Stimulated activated naive B cell treated with anti-CD40 and anti-IgM and Interleukin-4, amounts not matched to agents 10 μg/mL and 1 μg/mL and 100 μg/mL, for 72 hours (primary cell): ENCODE measurements at regions not wholly inside any gene's neighbourhood (a gene's known extent, or its start where the extent isn't known, plus 50 kb on each side); places are given as distances from the start of the nearest gene placed in this dataset.
A peak's percentile ranks its signal among the peaks of the same experiment; 100 is the strongest.

Experiments used
- ATAC-seq, 2 donors: fragments of 150-1000 bp; cut with Tn5 transposase; replicated peaks; 2 replicates each; pipeline ENCODE4 v1.10.0; 2021; ENCODE audit warnings: moderate library complexity in 1 of 2
- DNase-seq: peaks from one replicate; pipeline ENCODE4 v3.0.0; 2021
- H3K27ac Mint-ChIP-seq: one replicate; pipeline ENCODE4 v1.8.0; 2022; ENCODE audit warnings: mild to moderate bottlenecking, mixed read lengths
- H3K27me3 Mint-ChIP-seq, 2 donors: one replicate each; pipeline ENCODE4 v1.8.0; 2022; ENCODE audit warnings: mixed read lengths in 2 of 2
- H3K36me3 Mint-ChIP-seq, 2 donors: one replicate each; pipeline ENCODE4 v1.8.0; 2022; ENCODE audit warnings: mixed read lengths in 2 of 2, mild to moderate bottlenecking in 1 of 2
- H3K4me1 Mint-ChIP-seq, 2 donors: one replicate each; pipeline ENCODE4 v1.8.0; 2022; ENCODE audit warnings: mixed read lengths in 2 of 2, mild to moderate bottlenecking in 1 of 2
- H3K4me3 Mint-ChIP-seq, 2 donors: one replicate each; pipeline ENCODE4 v1.8.0; 2022; ENCODE audit warnings: mild to moderate bottlenecking in 2 of 2, mixed read lengths in 2 of 2, moderate library complexity in 1 of 2
- H3K9me3 Mint-ChIP-seq, 2 donors: one replicate each; pipeline ENCODE4 v1.8.0; 2022; ENCODE audit warnings: mixed read lengths in 2 of 2, mild to moderate bottlenecking in 1 of 2

DNA sequence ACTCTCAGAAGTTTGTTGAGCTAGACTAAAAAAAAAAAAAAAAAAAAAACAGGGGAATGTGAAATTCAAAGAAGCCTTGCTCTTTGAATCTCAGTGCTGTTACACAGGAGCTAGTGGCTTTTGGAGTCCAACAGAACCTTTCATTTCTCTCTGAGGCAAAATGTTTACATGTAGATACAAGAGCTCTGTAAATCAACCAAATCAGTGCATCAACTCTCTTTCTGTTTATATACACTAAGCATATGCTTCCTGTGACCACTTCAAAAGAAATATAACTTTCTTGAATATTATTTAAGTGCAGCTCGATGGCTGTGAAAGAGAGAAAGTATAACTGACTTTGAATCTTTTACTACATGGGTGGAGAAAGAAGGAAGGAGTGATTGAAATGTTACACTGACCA is 115.3 kb upstream of the ITGA1 start:
- no peaks in the 10 kb centered on the region for H3K4me1 Mint-ChIP-seq
- H3K27ac Mint-ChIP-seq: no peak overlapping the region
- ATAC-seq (no peak), DNase-seq (no peak)
- no peak overlapping the region for H3K4me3 Mint-ChIP-seq
- peaks cover 0 to 3% of the 10 kb centered on the region in 2 donors for H3K9me3 Mint-ChIP-seq
- no peaks in the 10 kb centered on the region for H3K36me3 Mint-ChIP-seq
- H3K27me3 Mint-ChIP-seq: peaks cover 0 to 6% of the 10 kb centered on the region in 2 donors

DNA sequence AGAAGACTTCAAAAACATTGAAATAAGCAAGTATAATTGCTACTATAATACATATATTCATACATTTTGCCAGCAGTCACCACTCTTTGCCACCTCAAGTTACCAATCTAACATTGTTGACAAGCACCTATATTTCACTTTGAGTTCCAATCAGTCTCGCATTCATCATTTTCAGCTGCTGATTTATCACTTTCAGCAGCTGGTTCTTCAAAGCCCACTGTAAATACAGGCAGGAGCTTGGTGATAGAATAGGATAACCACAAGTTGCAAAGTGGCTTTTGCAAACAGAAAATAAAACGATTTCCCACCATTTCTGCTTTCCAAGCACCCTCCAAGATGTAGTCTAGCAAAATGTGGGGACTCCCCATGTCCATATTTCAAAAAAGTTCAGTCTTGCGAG is 114.2 kb upstream of the ITGA1 start:
- Mint-ChIP-seq H3K27ac (no peak overlapping the region), H3K9me3 (peaks cover 0 to 3% of the 10 kb centered on the region in 2 donors), H3K27me3 (peaks cover 0 to 6% of the 10 kb centered on the region in 2 donors), H3K4me1 (no peaks in the 10 kb centered on the region), H3K36me3 (no peaks in the 10 kb centered on the region), H3K4me3 (no peak overlapping the region)
- ATAC-seq: no peak
- no peak for DNase-seq

DNA sequence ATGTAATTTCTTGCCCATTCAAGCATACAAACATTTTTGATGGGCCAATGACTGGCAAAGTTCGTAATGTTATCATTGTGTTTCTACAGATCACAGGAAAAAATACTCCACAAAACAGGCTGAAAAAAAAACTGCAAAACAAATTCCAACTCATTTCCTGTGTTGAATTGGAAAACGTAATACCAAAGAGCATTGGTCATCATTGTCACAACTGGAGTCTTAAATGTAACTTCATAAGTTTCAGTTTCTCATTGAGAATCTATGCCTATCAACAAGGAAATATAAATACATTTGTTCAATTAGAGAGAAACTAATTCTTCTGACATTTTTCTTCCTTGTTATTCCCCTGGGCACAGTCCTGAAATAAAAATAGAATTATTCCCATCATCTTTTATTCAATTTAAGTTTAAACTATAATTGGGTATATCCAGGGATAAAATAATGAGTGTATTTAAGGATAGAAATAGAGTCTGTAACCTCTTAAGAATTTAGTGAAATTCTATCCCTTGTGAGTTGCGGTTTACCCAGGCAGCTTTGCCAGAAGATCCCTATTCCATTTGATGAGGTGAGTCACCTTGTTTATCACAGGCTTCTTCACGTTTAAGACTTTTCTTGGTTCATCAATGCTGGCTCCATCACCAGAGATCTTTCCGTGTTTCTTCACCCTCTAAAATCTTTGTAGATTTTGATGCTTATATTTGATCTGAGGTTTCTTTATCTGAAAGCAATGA is 112.7 kb upstream of the ITGA1 start:
- DNase-seq: no peak
- H3K4me3 Mint-ChIP-seq: no peak overlapping the region
- H3K27me3 Mint-ChIP-seq: no peaks in the 10 kb centered on the region
- H3K36me3 Mint-ChIP-seq: no peaks in the 10 kb centered on the region
- no peaks in the 10 kb centered on the region for H3K4me1 Mint-ChIP-seq
- ATAC-seq: no peak
- H3K27ac Mint-ChIP-seq: no peak overlapping the region
- peaks cover 1 to 7% of the 10 kb centered on the region in 2 donors for H3K9me3 Mint-ChIP-seq

DNA sequence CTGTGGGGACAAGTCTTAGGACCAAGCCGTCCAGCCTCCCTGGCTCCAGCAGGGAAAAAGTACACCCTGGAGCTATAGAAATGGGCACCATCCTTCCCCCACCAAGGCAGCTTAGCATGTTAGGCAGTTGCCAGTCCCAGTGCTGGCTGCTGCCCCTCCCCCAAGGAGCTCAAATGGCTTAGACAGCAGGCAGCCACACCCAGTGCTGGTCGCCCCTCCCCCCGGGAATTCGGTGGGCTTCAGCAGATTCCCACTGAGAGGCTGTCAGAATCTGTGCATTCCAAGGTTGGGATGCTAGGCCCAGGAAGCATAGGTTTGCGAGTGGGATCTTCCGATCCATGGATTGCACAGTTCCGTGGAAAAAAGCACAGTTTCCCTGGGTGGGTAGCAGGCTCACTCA is 105.2 kb upstream of the ITGA1 start:
- DNase-seq (no peak), ATAC-seq (no peak)
- Mint-ChIP-seq H3K36me3 (no peaks in the 10 kb centered on the region), H3K27me3 (no peaks in the 10 kb centered on the region), H3K27ac (no peak overlapping the region), H3K4me1 (no peaks in the 10 kb centered on the region), H3K9me3 (peaks cover 3 to 4% of the 10 kb centered on the region in 2 donors), H3K4me3 (no peak overlapping the region)

DNA sequence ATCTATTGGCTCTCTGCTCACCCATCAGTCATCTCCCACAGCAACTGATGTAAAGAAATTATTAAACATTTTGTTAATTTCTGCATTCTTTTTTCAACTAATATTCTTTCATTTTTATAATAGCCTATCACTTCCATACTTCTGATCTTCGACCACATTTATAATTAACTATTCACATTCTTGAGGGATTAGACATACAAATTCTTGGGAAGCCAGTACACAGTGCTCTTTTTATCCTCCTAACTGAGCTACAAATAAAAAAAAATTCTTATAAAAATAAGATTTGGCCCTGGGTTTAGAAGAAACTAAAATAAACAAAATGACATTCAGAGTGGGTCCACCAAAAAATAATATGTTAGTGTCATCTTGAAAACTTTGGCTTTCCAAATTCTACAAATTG is 103.7 kb upstream of the ITGA1 start:
- H3K4me1 Mint-ChIP-seq: no peaks in the 10 kb centered on the region
- no peaks in the 10 kb centered on the region for H3K36me3 Mint-ChIP-seq
- no peak overlapping the region for H3K4me3 Mint-ChIP-seq
- H3K27me3 Mint-ChIP-seq: no peaks in the 10 kb centered on the region
- H3K27ac Mint-ChIP-seq: no peak overlapping the region
- ATAC-seq: no peak
- peaks cover 3 to 4% of the 10 kb centered on the region in 2 donors for H3K9me3 Mint-ChIP-seq
- no peak for DNase-seq

DNA sequence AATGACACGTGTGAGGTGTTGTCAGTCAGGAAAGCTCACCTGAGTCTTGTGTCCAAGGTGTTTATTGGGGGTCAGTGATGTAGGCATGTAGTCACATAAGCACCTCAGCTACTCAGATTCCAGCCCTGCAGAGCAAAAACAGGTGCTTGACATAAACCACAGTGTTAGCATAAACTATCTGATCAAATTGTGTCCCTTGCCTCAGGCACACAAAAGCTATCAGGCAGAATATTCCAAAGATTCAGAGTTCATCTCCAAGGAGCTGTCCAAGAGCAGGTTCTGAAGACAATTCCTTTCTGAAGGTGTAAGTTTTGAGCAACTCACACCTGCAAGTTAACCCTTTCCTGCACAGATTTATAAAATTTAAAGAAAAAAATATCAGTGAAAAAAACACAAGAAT is 102.2 kb upstream of the ITGA1 start:
- Mint-ChIP-seq H3K9me3 (peaks cover 0 to 2% of the 10 kb centered on the region in 2 donors), H3K4me1 (no peaks in the 10 kb centered on the region), H3K4me3 (no peak overlapping the region), H3K36me3 (no peaks in the 10 kb centered on the region), H3K27ac (no peak overlapping the region), H3K27me3 (no peaks in the 10 kb centered on the region)
- DNase-seq (no peak), ATAC-seq (no peak)

DNA sequence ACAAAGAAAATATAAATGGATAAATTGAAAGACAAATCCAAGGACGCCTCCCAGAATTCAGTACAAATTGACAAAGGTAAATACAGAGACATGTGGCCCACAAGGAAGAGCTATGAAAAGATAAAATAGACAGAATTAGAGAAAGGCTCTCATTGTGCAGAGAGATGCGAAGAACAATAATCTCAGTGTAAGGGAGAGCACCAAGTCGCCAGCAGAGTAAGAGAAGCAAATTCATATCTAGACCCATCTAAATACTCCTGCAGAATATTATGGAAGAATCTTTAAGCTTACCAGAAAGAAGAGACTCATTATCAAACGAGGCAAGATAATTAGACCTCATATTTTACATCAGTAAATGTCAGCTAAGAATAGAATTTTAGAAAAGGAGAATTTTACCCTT is 101.7 kb upstream of the ITGA1 start:
- DNase-seq (no peak), ATAC-seq (no peak)
- no peaks in the 10 kb centered on the region for H3K27me3 Mint-ChIP-seq
- no peaks in the 10 kb centered on the region for H3K4me1 Mint-ChIP-seq
- H3K36me3 Mint-ChIP-seq: no peaks in the 10 kb centered on the region
- peaks cover 0 to 2% of the 10 kb centered on the region in 2 donors for H3K9me3 Mint-ChIP-seq
- H3K4me3 Mint-ChIP-seq: no peak overlapping the region
- H3K27ac Mint-ChIP-seq: no peak overlapping the region

DNA sequence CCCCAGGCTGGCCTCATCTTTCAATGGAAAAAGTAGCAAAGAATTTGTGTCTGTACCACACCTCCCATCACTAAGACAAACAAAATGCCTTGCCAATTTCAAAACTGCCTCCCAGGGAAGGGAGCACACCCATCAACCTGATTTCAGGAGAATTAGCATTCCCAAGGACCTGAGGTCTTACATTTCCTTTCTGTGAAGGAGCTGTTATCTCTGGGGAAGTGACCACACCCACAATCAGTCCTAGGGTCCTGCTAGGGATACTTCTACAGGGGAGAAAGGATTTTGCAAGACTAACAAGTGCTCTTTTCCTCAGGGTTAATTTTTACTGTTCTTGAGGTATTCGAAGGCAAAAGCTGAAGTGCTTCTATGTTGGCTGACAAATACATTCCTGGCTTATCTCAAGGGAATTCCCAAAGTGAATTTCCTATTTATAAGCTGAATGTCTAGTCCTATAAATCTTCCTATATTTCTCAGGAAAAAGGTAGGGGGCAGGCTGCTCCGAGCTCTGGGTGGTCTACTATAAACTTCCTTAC is 97.4 kb upstream of the ITGA1 start:
- no peaks in the 10 kb centered on the region for H3K9me3 Mint-ChIP-seq

DNA sequence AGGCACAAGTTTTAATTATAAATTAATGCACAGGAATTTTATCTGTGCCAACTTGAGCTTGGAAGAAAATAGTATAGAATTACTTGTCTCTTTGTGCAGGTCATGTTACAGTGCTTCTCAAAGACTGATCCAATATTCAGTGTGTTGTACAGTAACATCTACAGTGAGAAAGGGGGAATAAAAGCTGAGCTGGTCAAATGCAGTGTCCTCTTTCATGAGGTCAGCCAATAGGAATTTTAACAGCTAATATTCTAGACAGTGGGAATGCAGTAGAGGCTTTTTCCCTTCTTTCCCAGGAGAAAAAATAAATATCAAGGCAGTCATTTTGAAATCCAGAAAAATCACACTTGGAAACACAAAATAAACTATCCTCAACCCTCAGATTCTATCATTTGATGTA is 95.7 kb upstream of the ITGA1 start:
- no peak overlapping the region for H3K27ac Mint-ChIP-seq
- no peak overlapping the region for H3K4me3 Mint-ChIP-seq
- H3K9me3 Mint-ChIP-seq: no peaks in the 10 kb centered on the region
- no peaks in the 10 kb centered on the region for H3K36me3 Mint-ChIP-seq
- peaks cover 0 to 5% of the 10 kb centered on the region in 2 donors for H3K27me3 Mint-ChIP-seq
- H3K4me1 Mint-ChIP-seq: no peaks in the 10 kb centered on the region
- ATAC-seq (no peak), DNase-seq (no peak)

More for the DNA sequence above, 97.4 kb upstream of the ITGA1 start:
- H3K27me3 Mint-ChIP-seq: peaks cover 0 to under 1% of the 10 kb centered on the region in 2 donors
- ATAC-seq (no peak), DNase-seq (no peak)
- H3K27ac Mint-ChIP-seq: no peak overlapping the region
- no peaks in the 10 kb centered on the region for H3K4me1 Mint-ChIP-seq
- no peak overlapping the region for H3K4me3 Mint-ChIP-seq
- no peaks in the 10 kb centered on the region for H3K36me3 Mint-ChIP-seq

DNA sequence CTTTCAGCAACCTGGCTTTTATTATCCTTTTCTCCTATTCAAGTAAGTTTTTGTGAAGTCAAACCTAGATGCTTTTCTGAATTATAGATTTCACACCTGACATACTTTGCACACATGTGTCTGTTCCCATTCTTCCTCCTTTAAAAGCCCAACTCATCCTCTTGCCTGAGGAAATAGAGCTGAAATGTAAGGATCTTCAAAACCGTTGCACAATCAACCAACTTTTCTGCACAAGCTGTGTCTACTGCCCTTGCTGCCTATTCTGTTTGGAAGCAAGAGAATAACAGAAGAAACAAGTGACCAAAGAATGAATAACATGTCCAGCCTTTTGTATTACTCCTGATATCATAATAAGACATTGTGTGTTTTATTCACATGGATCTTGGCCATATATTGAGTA is 95.1 kb upstream of the ITGA1 start:
- H3K4me1 Mint-ChIP-seq: no peaks in the 10 kb centered on the region

DNA sequence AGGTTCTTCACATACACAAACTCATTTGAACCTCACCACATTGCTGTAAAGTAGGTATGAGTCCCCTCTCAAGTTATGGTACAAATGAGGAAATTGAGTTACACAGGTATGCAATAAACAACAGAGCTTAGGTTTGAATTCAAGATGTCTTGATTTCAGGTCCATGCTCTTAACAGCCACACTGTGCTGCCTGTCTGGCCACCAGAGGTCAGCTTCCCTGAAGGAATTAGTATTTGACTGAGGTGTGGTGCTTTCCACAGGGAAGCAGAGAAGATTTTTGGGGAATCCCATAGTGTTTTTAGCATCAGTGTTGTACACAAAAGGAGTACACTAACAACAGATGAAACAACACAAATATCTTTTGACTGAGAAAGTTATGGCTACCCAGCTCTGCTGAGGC is 94.4 kb upstream of the ITGA1 start:
- Mint-ChIP-seq H3K27me3 (peaks cover 0 to 5% of the 10 kb centered on the region in 2 donors), H3K4me1 (no peaks in the 10 kb centered on the region), H3K27ac (no peak overlapping the region), H3K36me3 (no peaks in the 10 kb centered on the region), H3K9me3 (no peaks in the 10 kb centered on the region), H3K4me3 (no peak overlapping the region)
- DNase-seq (no peak), ATAC-seq (peak; percentile 27 to 51)

More for the DNA sequence above, 95.1 kb upstream of the ITGA1 start:
- H3K27ac Mint-ChIP-seq: no peak overlapping the region
- H3K36me3 Mint-ChIP-seq: no peaks in the 10 kb centered on the region
- ATAC-seq: no peak
- H3K4me3 Mint-ChIP-seq: no peak overlapping the region
- peaks cover 0 to 5% of the 10 kb centered on the region in 2 donors for H3K27me3 Mint-ChIP-seq
- no peaks in the 10 kb centered on the region for H3K9me3 Mint-ChIP-seq
- DNase-seq: no peak

DNA sequence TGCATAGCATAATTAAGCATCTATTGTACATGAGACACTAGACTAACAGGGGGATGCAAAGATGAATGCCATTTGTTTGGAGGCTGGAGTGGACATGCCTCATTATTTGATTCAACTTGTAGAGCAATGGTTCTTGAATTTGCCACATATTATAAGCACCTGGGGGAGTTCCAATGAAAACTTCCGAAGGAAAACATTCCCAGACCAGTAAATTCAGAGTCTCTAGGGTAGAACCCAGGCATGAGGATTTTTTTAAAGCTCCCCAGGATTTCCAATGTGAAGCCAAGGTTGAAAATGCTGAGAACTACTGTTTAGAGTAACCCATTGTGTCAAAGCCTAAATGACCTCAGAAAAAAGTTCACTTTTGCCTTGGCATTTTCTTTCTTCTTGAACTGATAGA is 93.9 kb upstream of the ITGA1 start:
- peaks cover 0 to 5% of the 10 kb centered on the region in 2 donors for H3K27me3 Mint-ChIP-seq
- no peaks in the 10 kb centered on the region for H3K36me3 Mint-ChIP-seq
- no peak for DNase-seq
- H3K27ac Mint-ChIP-seq: no peak overlapping the region
- no peaks in the 10 kb centered on the region for H3K4me1 Mint-ChIP-seq
- no peak for ATAC-seq
- H3K4me3 Mint-ChIP-seq: no peak overlapping the region
- no peaks in the 10 kb centered on the region for H3K9me3 Mint-ChIP-seq

DNA sequence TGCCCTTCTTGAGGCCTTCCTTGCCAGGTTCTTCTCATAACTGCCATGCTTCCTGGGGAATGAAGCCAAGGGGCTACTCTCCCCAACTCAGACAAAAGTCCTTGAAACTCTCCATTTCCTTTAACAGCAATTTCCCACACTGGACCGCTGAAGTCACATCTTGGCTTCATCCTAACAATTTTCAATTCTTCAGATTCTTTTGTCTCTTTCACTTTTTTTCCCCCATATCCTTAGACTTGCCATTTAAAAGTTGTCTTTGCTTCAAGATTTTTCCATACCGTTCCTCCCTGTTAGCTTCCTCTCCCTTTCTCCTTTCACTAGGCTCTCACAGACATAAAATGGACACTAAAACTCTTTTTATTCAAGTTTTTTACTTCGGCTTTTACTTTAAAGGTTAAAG is 93.1 kb upstream of the ITGA1 start:
- Mint-ChIP-seq H3K36me3 (no peaks in the 10 kb centered on the region), H3K9me3 (no peaks in the 10 kb centered on the region), H3K27me3 (peaks cover 0 to 5% of the 10 kb centered on the region in 2 donors), H3K4me3 (no peak overlapping the region), H3K4me1 (no peaks in the 10 kb centered on the region), H3K27ac (no peak overlapping the region)
- no peak for ATAC-seq
- DNase-seq: no peak

DNA sequence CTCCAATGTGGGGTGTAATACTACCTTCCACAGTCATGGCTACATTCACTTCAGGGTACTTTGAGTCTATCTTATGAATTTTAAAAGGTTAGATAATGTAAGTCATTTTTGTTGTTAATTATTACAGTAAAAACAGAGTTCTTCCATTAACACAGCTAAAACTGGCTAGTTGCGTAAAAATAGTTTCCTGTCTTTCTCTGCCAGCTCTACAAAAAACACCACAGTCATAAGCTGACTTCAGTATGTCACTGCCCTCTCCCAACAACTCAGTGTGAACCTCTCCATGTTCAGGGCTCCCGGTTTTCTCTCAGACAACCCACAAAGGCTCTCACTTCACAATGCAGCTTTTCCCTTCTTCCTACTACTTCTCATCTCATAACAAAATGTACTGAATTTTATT is 84.8 kb upstream of the ITGA1 start:
- H3K9me3 Mint-ChIP-seq: no peaks in the 10 kb centered on the region
- no peaks in the 10 kb centered on the region for H3K27me3 Mint-ChIP-seq

DNA sequence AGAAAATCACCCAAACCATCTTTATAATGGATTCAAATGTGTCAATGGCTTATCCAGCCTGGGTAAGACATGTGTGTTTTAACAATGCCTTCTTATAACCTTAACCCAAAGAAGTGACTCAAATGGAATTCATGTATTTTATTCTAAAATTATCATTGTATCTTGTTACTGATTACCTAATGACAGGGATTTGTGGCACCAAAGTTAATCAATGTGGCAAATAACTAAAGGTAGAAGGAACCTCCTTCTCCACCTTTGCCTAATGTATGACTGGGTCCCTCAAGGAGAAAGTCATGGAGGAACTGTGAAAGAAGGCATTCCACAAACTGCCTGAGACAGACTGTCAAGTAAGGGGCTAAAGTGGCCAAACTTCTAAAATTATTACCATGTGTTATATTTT is 84.4 kb upstream of the ITGA1 start:
- H3K4me3 Mint-ChIP-seq: no peak overlapping the region

More for the DNA sequence above, 84.8 kb upstream of the ITGA1 start:
- ATAC-seq (no peak), DNase-seq (no peak)
- H3K36me3 Mint-ChIP-seq: no peaks in the 10 kb centered on the region
- H3K4me3 Mint-ChIP-seq: no peak overlapping the region
- no peak overlapping the region for H3K27ac Mint-ChIP-seq
- no peaks in the 10 kb centered on the region for H3K4me1 Mint-ChIP-seq

More for the DNA sequence above, 84.4 kb upstream of the ITGA1 start:
- Mint-ChIP-seq H3K27ac (no peak overlapping the region), H3K9me3 (no peaks in the 10 kb centered on the region), H3K27me3 (no peaks in the 10 kb centered on the region), H3K4me1 (no peaks in the 10 kb centered on the region), H3K36me3 (no peaks in the 10 kb centered on the region)
- no peak for DNase-seq
- no peak for ATAC-seq
